T47D (cell line): ENCODE measurements at regions not wholly inside any gene's neighbourhood (a gene's known extent, or its start where the extent isn't known, plus 50 kb on each side); places are given as distances from the start of the nearest gene placed in this dataset.
A peak's percentile ranks its signal among the peaks of the same experiment; 100 is the strongest.

Experiments
- DNase-seq, 2 experiments: peaks; one replicate each; pipeline versions ENCODE4 v3.0.0 to v3.0.0-alpha.2; 2011 to 2012; ENCODE audit warnings: low read depth in 1 of 2, low spot score in 1 of 2
- JUND ChIP-seq: IDR thresholded peaks from 2 replicates; pipeline ENCODE4 v1.6.1; 2012; ENCODE audit warnings: low read depth
- in situ Hi-C: cut with HindIII; loops from 2 replicates; pipeline ENCODE4 v1.10.0; 2016; ENCODE audit warnings: low sequenced_read_pairs, low pct_unique_long_range_greater_than_20kb

DNA sequence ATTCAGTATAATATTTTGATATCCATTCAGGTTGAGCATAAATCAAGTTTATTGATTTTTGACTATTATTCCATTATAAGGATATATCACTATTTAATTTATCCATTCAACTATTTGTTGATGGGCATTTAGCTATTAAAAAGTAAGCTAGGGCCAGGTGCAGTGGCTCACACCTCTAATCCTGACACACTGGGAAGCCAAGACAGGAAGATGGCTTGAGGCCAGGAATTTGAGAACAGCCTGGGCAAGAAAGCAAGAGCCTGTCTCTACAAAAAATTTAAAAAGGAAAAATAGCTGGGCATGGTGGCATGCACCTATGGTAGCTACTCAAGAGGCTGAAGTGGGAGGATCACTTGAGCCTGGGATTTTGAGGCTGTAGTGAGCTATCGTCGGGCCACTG is 183.5 kb downstream of the HNMT start:
- no peak for DNase-seq
- in situ Hi-C loops = no loop called here
- no peak for TF ChIP-seq JUND

DNA sequence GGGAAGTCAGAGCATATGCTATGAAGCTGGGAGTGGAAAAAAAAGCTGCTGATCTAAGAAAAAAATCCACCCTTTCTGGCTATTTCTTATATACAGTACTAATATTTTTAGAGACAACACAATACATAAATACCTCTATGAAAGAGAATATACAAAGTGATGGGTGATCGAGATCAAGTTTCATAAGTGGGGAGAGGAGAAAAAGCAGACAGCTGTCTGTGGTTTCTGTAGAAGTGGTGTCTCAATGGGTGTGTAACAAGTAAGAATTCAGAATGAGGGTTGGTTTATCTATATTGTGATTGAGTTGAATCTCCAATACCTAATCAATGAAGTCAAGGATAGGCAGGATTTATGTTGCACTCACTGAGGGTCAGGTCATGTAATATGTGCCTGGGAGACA is 191.0 kb downstream of the HNMT start:
- in situ Hi-C loops = no loop called here
- no peak for DNase-seq
- TF ChIP-seq JUND = no peak

DNA sequence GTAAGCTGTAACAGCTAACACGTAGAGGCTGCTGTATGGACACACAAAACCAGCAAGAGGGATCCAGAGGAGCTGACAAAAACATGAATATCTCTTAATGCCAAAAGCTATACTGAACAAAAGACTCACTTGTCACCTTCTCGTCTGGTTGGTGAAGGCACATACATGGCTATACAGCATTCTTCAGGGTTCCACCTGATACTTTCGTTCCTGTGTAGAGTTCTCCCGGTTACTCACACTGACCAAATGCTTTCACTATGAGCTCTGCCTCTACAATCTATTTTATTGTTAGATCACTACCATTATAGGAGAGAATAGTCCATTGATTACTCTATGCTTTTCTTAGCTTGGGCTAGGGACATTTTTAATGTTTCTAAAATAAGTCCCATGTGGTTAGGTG is 193.1 kb downstream of the HNMT start:
- no peak for DNase-seq
- in situ Hi-C loops = no loop called here
- no peak for TF ChIP-seq JUND

DNA sequence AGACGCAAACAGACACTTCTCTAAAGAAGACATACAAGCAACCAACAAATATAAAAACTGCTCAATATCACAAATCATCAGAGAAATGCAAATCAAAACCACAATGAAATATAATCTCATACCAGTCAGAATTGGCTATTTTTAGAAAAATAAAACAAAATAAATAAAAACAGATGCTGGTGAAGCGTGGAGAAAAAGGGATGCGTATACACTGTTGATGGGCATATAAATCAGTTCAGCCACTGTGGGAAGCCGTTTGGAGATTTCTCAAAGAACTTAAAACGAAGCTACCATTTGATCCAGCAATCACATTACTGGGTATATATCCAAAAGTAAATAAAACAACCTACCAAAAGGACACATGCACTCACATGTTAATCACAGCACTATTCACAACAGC is 206.2 kb downstream of the HNMT start:
- in situ Hi-C loops = no loop called here
- TF ChIP-seq JUND = no peak
- no peak for DNase-seq

DNA sequence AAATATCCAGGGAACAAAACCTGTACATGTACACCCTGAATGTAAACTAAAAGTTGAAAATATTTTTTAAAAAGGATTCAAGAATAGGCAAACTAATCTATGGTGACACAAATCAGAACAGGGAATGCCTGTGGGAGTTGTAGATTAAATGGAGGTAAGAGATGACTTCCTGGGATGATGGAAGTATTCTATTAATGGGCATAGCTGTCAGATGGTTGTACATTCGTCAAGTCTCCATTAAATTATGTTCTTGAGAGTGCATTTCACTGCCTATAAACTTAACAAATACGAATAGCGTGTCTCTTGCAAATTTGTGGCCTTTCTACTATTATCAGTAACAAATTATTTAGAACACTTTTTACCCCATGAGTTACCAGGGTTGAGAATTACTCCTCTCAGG is 207.0 kb downstream of the HNMT start:
- TF ChIP-seq JUND = no peak
- in situ Hi-C loops = no loop called here
- DNase-seq = no peak

DNA sequence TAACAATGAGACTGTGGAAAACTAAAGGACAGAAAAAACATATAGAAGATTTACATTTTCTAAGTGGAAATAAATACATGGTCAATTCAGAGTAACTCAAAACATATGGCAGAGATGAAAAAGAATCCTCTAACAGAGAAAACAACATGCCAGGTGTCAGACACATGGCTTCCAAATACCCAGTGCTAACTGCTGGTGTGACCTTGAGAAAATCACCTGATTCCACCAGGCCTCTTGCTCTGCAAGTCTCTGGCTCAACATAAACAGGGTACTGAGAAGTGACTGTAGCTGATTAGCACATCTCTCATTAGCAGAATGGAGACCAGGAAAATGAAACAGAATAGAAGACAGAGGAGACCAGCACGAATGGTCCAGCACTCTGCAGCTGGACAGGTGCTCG is 210.8 kb downstream of the HNMT start:
- TF ChIP-seq JUND = no peak
- in situ Hi-C loops = no loop called here
- DNase-seq = no peak

DNA sequence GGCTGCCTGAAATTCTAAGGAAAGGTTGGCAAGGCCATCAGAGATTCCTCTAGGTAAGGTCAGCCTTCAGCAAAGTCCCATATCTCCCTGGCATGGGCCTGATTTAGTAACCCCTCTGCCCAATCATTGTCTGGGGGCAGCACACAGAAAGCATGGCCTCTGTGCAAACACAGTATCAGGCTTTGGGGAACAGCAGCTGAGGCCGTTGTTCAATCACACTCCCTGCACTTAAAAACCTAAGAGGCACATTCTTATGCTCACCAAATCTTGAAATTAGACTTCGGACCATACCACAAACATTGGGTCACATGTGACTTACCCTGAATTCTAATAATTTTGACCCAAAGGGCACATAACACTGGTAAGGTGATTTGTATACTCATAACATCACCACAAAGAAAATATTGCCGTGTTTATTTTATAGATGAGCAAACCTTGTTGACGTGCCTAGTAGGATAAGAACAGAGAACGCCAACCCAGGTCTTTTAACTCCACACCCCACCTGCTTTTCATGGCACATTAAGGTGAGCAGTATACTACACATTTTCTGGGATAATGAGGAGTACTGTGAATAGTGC is 212.7 kb downstream of the HNMT start:
- no peak for TF ChIP-seq JUND
- in situ Hi-C loops = no loop called here
- DNase-seq = no peak

DNA sequence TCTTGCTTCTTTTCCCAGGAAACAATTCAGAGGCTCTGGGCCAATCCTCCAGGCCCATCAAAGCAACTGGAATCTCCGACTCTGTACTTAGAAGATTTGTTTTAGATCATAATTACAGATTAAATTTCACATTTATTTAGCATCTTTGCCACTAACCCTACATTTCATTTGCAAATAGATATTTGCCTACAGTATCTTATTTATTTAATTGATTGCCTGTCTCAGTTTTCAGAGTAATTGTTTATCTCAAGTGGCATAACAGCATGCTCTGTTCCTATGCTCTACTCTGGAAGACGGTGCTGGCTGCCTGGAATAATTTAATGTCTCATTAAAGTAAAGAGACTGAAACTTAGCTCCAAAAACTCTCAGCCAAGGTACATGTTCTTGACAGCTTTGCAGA is 213.4 kb downstream of the HNMT start:
- DNase-seq = peak in 1 of 2 experiments; percentile 2
- in situ Hi-C loops = no loop called here

DNA sequence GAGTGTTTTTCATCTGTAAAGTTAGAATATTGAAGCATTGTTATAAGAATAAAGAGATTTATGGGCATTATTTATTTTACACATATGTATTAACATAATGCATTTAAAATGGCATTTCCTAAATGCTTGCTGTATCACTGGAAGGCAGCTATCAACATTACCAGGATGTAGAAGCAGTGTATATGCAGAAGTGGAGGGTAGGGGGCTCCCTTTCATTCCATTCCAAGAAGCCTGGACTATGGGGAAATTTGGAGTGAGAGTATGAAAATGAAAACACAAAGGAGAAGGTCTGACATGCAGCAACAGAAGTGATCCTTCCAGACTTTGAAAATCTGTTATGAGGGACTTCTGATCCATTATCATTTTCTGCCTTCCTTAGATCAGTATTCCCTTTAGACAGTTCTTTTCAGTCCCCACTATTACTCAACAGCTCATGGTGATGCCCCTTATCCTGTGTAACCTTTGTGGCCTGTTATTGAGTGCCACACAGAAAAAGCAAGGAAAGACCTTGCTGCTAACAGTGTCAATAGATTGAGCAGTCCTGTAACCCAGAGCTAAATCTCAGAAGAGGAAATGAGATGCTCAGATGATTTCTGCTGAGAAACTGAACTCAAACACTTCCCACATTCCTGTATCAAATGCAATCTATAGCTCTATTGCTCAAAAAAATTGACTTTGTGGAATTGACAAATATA is 216.6 kb downstream of the HNMT start:
- DNase-seq = no peak
- in situ Hi-C loops = no loop called here
- TF ChIP-seq JUND = no peak

More for the DNA sequence above, 213.4 kb downstream of the HNMT start:
- TF ChIP-seq JUND = no peak

DNA sequence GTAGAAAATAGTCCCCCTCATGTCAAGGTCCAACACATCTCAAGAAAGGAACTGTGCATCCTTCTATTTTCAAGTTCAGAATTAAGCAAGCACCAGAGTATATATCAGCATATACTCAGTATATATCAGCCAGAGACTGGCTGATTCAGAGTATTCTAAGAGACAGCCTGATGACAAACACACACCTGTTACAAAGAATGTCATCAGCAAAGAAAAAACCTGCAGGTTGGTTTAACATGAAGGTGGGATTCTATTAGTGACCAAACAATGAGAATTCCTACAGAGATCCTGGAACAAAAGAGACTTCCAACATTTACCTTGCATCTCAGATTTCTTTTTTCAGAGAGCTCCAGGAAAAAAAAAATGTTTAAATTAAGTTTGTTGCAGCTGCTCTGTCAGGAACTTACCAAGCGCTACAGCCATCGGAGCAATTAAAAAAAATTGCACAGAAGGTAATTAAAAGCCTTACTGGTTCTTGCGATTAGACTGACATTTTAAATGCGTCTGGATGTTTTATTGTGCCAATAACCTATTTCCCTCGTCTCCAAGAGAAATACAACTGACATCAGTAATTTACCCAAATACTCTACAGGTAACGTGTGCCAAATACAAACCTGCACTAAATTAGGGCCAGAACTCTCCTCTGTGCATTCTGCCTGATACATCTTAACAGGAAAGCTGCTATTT is 218.1 kb downstream of the HNMT start:
- in situ Hi-C loops = no loop called here
- no peak for DNase-seq
- TF ChIP-seq JUND = no peak

DNA sequence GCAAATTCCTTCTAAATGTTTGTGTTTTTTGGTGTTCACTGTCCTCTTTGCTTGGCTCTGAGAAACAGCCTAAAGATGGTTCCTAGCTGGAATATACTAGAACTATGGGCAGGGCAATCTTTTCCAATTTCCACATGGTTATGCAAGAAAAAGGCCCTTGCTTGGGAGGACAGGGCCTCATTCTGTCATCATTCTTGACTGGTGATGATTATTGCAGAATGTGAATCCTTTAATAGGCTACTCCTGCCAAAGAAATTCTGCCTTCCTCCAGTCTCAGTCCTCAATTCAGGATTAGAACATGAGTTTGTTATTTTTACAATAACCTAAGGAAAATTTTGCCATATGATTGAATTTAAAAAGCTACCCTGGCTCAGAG is 218.7 kb downstream of the HNMT start:
- no peak for DNase-seq
- in situ Hi-C loops = no loop called here
- no peak for TF ChIP-seq JUND

DNA sequence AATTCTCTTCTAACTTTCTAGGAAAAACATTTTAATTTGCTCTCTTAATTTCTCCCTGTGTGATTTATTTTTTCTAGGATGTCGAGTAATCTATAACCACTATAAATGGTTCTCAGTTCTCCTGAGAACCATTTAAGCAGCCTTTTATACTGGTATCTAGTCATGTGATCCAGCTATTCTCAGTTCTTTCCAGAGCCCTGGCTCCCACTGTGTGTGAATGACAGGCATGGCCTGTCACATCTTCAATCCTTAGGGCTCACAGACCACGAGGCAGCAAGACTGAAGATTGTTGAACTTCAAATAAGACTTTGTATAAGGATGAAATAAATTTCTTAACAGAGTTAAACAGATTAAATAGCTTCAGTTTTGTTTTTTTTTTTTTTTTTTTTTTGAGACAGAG is 219.4 kb downstream of the HNMT start:
- TF ChIP-seq JUND = no peak
- DNase-seq = no peak
- in situ Hi-C loops = no loop called here

DNA sequence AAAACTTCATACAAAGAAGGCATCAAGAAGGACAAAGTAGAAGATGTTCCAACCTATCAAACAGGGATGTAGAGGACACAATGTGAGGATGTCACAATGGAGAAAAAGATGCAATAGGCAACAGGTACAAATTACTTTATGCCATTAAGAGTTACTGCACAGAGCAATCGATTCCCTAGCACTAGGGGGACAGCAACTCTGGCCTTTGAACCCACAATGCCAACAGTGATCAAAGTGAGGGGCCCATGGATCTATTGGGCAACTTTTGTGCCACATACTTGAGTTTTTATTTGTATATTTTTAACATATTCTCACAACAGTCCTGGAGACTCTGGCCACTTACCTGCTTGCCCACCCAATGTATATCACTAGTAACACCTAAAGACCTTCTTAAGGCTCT is 220.2 kb downstream of the HNMT start:
- in situ Hi-C loops = no loop called here
- no peak for TF ChIP-seq JUND
- no peak for DNase-seq

DNA sequence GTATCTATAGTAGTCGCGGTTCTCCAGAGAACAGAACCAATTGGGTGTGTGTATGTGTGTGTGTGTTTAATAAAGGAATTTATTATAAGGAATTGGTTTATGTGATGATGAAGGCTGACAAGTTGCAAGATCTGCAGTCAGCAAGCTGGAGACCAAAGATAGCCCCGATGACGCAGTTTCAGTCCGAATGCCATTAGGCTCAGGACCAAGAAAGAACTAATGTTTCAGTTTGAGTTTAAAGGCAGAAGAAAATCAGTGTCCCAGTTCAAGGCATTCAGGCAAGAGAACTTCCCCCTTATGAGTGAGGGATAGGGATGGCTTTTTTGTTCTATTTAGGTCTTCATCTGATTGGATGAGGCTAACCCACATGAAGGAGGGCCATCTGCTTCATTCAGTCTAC is 221.6 kb downstream of the HNMT start:
- DNase-seq = no peak
- TF ChIP-seq JUND = no peak
- in situ Hi-C loops = no loop called here
